H1 (cell line): ENCODE measurements at regions not wholly inside any gene's neighbourhood (a gene's known extent, or its start where the extent isn't known, plus 50 kb on each side); places are given as distances from the start of the nearest gene placed in this dataset.

Experiments used
- CTCF ChIA-PET: fragments of 300-600 bp; sonication (Branson Sonifier 250); formaldehyde crosslinking; loops from one replicate; lab custom pipeline; 2021; ENCODE audit not compliant: partially characterized antibody; lab: Charles Lee
- POLR2A ChIA-PET: fragments of 300-600 bp; sonication (Branson Sonifier 250); formaldehyde crosslinking; loops from one replicate; lab custom pipeline; 2021; ENCODE audit warnings: inconsistent platforms; ENCODE audit not compliant: partially characterized antibody; lab: Charles Lee
- DNase-seq, 2 experiments: peaks; one replicate each; pipeline versions ENCODE4 v3.0.0 to v3.0.0-alpha.2; 2010 to 2022; ENCODE audit warnings: low spot score in 2 of 2, low read depth in 1 of 2, mixed read lengths in 1 of 2
- FAIRE-seq: peaks from 2 replicates; lab custom pipeline; 2011; peaks lifted over from hg19 to GRCh38; lab: Jason Lieb, UNC
- H2AFZ ChIP-seq: 2 replicates; pipeline ENCODE4 v1.8.1; 2012; ENCODE audit warnings: low read length, inconsistent platforms
- H2AK5ac ChIP-seq: 2 replicates; pipeline ENCODE4 v1.6.1; 2013; ENCODE audit warnings: low read depth, low read length
- H2BK120ac ChIP-seq: replicated peaks from 2 replicates; pipeline ENCODE3; 2013; ENCODE audit warnings: low read depth, low read length, inconsistent platforms
- H2BK12ac ChIP-seq: 2 replicates; pipeline ENCODE4 v1.6.1; 2013; ENCODE audit warnings: low read depth, low read length
- H2BK15ac ChIP-seq: 2 replicates; pipeline ENCODE4 v1.6.1; 2013; ENCODE audit warnings: low read length
- H2BK20ac ChIP-seq: 2 replicates; pipeline ENCODE4 v1.6.1; 2013; ENCODE audit warnings: low read length
- H2BK5ac ChIP-seq: 2 replicates; pipeline ENCODE4 v1.6.1; 2013; ENCODE audit warnings: low read depth, low read length
- H3K14ac ChIP-seq: 2 replicates; pipeline ENCODE4 v1.6.1; 2013; ENCODE audit warnings: inconsistent platforms; ENCODE audit not compliant: insufficient read length
- H3K18ac ChIP-seq: 2 replicates; pipeline ENCODE4 v1.6.1; 2013; ENCODE audit warnings: low read length; ENCODE audit errors: extremely low read depth
- H3K23ac ChIP-seq: 2 replicates; pipeline ENCODE4 v1.6.1; 2013; ENCODE audit warnings: inconsistent platforms; ENCODE audit not compliant: insufficient read length
- H3K23me2 ChIP-seq: 2 replicates; pipeline ENCODE4 v1.6.1; 2013; ENCODE audit warnings: low read depth, low read length
- H3K27ac ChIP-seq: 2 replicates; pipeline ENCODE4 v1.6.1; 2011; ENCODE audit warnings: low read depth, low read length, inconsistent platforms
- H3K27me3 ChIP-seq, 4 experiments: replicated peaks in 1 of 4; 1 replicate in 1 of 4; 2 replicates in 3 of 4; pipeline versions ENCODE4 v1.6.1 to v1.8.1; 2011 to 2013; ENCODE audit warnings: low read length in 3 of 4, mild to moderate bottlenecking in 3 of 4, inconsistent platforms in 2 of 4, mixed read lengths in 2 of 4, moderate library complexity in 1 of 4; ENCODE audit not compliant: control insufficient read depth in 3 of 4, insufficient read depth in 3 of 4; ENCODE audit errors: extremely low read depth in 1 of 4
- H3K36me3 ChIP-seq, 4 experiments: 2 replicates each; pipeline versions ENCODE4 v1.6.1 to v1.8.1; 2011 to 2013; ENCODE audit warnings: mild to moderate bottlenecking in 4 of 4, low read length in 3 of 4, moderate library complexity in 2 of 4, control low read depth in 1 of 4, inconsistent platforms in 1 of 4; ENCODE audit not compliant: insufficient read depth in 4 of 4, control insufficient read depth in 2 of 4
- H3K4ac ChIP-seq: replicated peaks from 2 replicates; pipeline ENCODE3; 2013; ENCODE audit warnings: low read length, low read depth, mixed read lengths, inconsistent platforms; ENCODE audit not compliant: insufficient read length
- H3K4me1 ChIP-seq, 4 experiments: replicated peaks in 1 of 4; 1 replicate in 1 of 4; 2 replicates in 3 of 4; pipeline versions ENCODE4 v1.6.1 to v1.8.1; 2011 to 2013; ENCODE audit warnings: low read length in 3 of 4, inconsistent platforms in 2 of 4, mixed read lengths in 1 of 4; ENCODE audit not compliant: insufficient read depth in 4 of 4, control insufficient read depth in 3 of 4
- H3K4me2 ChIP-seq, 2 experiments: 2 replicates each; pipeline versions ENCODE4 v1.6.1 to v1.8.1; 2011 to 2013; ENCODE audit warnings: low read depth in 2 of 2, low read length in 2 of 2, control low read depth in 1 of 2, inconsistent platforms in 1 of 2, mild to moderate bottlenecking in 1 of 2; ENCODE audit not compliant: insufficient read depth in 1 of 2
- H3K4me3 ChIP-seq, 4 experiments: fragments of 200-600, 300-600 bp in 1 of 4; sonication (generic), shearing (Covaris generic), sonication (Bioruptor Twin) in 1 of 4; 2 replicates each; pipeline versions ENCODE4 v1.5.1 to v1.8.1; 2011 to 2016; ENCODE audit warnings: low read length in 4 of 4, low read depth in 3 of 4, control low read depth in 2 of 4, inconsistent platforms in 2 of 4, mild to moderate bottlenecking in 2 of 4, mixed read lengths in 1 of 4, moderate library complexity in 1 of 4; ENCODE audit not compliant: insufficient read depth in 2 of 4; ENCODE audit errors: extremely low read depth in 1 of 4
- H3K56ac ChIP-seq: replicated peaks from 2 replicates; pipeline ENCODE3; 2013; ENCODE audit warnings: low read depth, mild to moderate bottlenecking, mixed read lengths, low read length, inconsistent platforms; ENCODE audit not compliant: insufficient read length
- H3K79me1 ChIP-seq: 2 replicates; pipeline ENCODE4 v1.6.1; 2013; ENCODE audit warnings: low read depth, low read length, control low read depth
- H3K79me2 ChIP-seq, 2 experiments: 2 replicates each; pipeline versions ENCODE4 v1.6.1 to v1.8.1; 2012 to 2013; ENCODE audit warnings: low read length in 2 of 2, mild to moderate bottlenecking in 2 of 2, inconsistent platforms in 1 of 2; ENCODE audit not compliant: insufficient read depth in 2 of 2, control insufficient read depth in 1 of 2
- H3K9ac ChIP-seq, 4 experiments: replicated peaks in 1 of 4; 1 replicate in 1 of 4; 2 replicates in 3 of 4; pipeline versions ENCODE4 v1.6.1 to v1.8.1; 2011 to 2013; ENCODE audit warnings: low read depth in 3 of 4, low read length in 3 of 4, control low read depth in 2 of 4, mild to moderate bottlenecking in 2 of 4, moderate library complexity in 2 of 4, inconsistent platforms in 1 of 4; ENCODE audit errors: extremely low read depth in 1 of 4
- H3K9me3 ChIP-seq, 2 experiments: 2 replicates each; pipeline versions ENCODE4 v1.6.1 to v1.8.1; 2012 to 2013; ENCODE audit warnings: mild to moderate bottlenecking in 2 of 2, moderate library complexity in 2 of 2, control low read depth in 1 of 2, inconsistent platforms in 1 of 2, low read depth in 1 of 2, low read length in 1 of 2, mixed read lengths in 1 of 2; ENCODE audit not compliant: insufficient read depth in 2 of 2
- H4K20me1 ChIP-seq, 2 experiments: replicated peaks in 1 of 2; 2 replicates each; pipeline versions ENCODE3 to v1.8.1; 2011 to 2013; ENCODE audit warnings: inconsistent platforms in 2 of 2, low read length in 2 of 2, mild to moderate bottlenecking in 1 of 2; ENCODE audit not compliant: insufficient read depth in 2 of 2, control insufficient read depth in 1 of 2
- H4K5ac ChIP-seq: 2 replicates; pipeline ENCODE4 v1.6.1; 2013; ENCODE audit warnings: low read length, low read depth, mixed read lengths, inconsistent platforms; ENCODE audit not compliant: insufficient read length
- H4K8ac ChIP-seq: 2 replicates; pipeline ENCODE4 v1.8.0; 2013; ENCODE audit warnings: mild to moderate bottlenecking, moderate library complexity, low read length, inconsistent platforms; ENCODE audit not compliant: insufficient read depth; ENCODE audit errors: extremely low read depth
- H4K91ac ChIP-seq: replicated peaks from 2 replicates; pipeline ENCODE3; 2013; ENCODE audit warnings: low read length, mixed read lengths, inconsistent platforms; ENCODE audit not compliant: insufficient read length
- ATF2 ChIP-seq: IDR thresholded peaks from 2 replicates; pipeline ENCODE4 v1.6.1; 2012; ENCODE audit warnings: low read length, inconsistent platforms
- ATF3 ChIP-seq: IDR thresholded peaks from 2 replicates; pipeline ENCODE4 v1.6.1; 2011; ENCODE audit warnings: low read depth, mild to moderate bottlenecking, low read length; ENCODE audit not compliant: insufficient read depth
- BCL11A ChIP-seq, 2 experiments: IDR thresholded peaks; one replicate each; pipeline ENCODE4 v1.6.1; 2011; ENCODE audit warnings: low read depth in 2 of 2, low read length in 2 of 2, mild to moderate bottlenecking in 2 of 2
- GTF2F1 ChIP-seq: IDR thresholded peaks from 2 replicates; pipeline ENCODE4 v1.6.1; 2012; ENCODE audit warnings: low read depth, low read length, improper control_type of control experiment, borderline replicate concordance
- HDAC2 ChIP-seq, 2 experiments: fragments of 300-600 bp in 1 of 2; sonication (generic) in 1 of 2; IDR thresholded peaks; 2 replicates each; pipeline ENCODE4 v1.6.1; 2011 to 2012; ENCODE audit warnings: low read depth in 2 of 2, low read length in 2 of 2, mild to moderate bottlenecking in 2 of 2, moderate library complexity in 2 of 2, borderline replicate concordance in 1 of 2, inconsistent platforms in 1 of 2
- KDM5A ChIP-seq: fragments of 200-600 bp; IDR thresholded peaks from 2 replicates; pipeline ENCODE4 v1.7.1; 2012; ENCODE audit warnings: mild to moderate bottlenecking, low read length, inconsistent platforms, mixed read lengths
- NANOG ChIP-seq: IDR thresholded peaks from 2 replicates; pipeline ENCODE4 v1.6.1; 2011; ENCODE audit warnings: low read length, low read depth, mild to moderate bottlenecking, inconsistent platforms; ENCODE audit not compliant: insufficient read depth, poor library complexity, severe bottlenecking
- NRF1 ChIP-seq: IDR thresholded peaks from 2 replicates; pipeline ENCODE4 v1.6.1; 2011; ENCODE audit warnings: mild to moderate bottlenecking, low read depth, low read length, improper control_type of control experiment
- POLR2A ChIP-seq, 2 experiments: IDR thresholded peaks; 1 replicate in 1 of 2; 2 replicates in 1 of 2; pipeline ENCODE4 v1.6.1; 2011; ENCODE audit warnings: low read depth in 2 of 2, low read length in 2 of 2, mild to moderate bottlenecking in 2 of 2; ENCODE audit errors: control extremely low read depth in 1 of 2
- TAF1 ChIP-seq: IDR thresholded peaks from 2 replicates; pipeline ENCODE4 v1.6.1; 2011; ENCODE audit warnings: mild to moderate bottlenecking, low read depth, low read length
- USF2 ChIP-seq: IDR thresholded peaks from 2 replicates; pipeline ENCODE4 v1.6.1; 2011; ENCODE audit warnings: low read length, improper control_type of control experiment
- YY1 ChIP-seq: IDR thresholded peaks from 2 replicates; pipeline ENCODE4 v1.6.1; 2011; ENCODE audit warnings: low read depth, mild to moderate bottlenecking, low read length
- WGBS, 2 experiments: shearing (Covaris generic) in 1 of 2; methylation state at CpG; one replicate each; pipeline versions ENCODE4 v1.1.6 to v1.1.7; 2013 to 2015; ENCODE audit warnings: low lambda C conversion rate in 2 of 2, mixed read lengths in 2 of 2, inconsistent platforms in 1 of 2, low coverage in 1 of 2, missing lambda C conversion rate in 1 of 2; ENCODE audit not compliant: insufficient replicate concordance in 2 of 2, insufficient coverage in 1 of 2, insufficient read length in 1 of 2; ENCODE audit errors: extremely low coverage in 1 of 2, missing lambda C conversion rate in 1 of 2; 5-methylcytosine and 5-hydroxymethylcytosine counted together

GRCh38 chr6:140905050-140905449, 1227.7 kb upstream of the GJE1 start:
- no peak overlapping the region for H3K23ac ChIP-seq
- no peak overlapping the region for H3K18ac ChIP-seq
- H2BK20ac ChIP-seq = no peak overlapping the region
- no peaks in the 10 kb centered on the region for H3K27me3 ChIP-seq
- ChIA-PET CTCF (no interaction called here), POLR2A (no interaction called here)
- H4K91ac ChIP-seq = no peak overlapping the region
- H4K20me1 ChIP-seq = no peaks in the 10 kb centered on the region
- H2BK12ac ChIP-seq = no peak overlapping the region
- DNase-seq = no peak
- no peak overlapping the region for H3K56ac ChIP-seq
- no peak overlapping the region for H4K5ac ChIP-seq
- H3K9ac ChIP-seq = no peak overlapping the region
- H2AFZ ChIP-seq = no peak overlapping the region
- H2BK120ac ChIP-seq = no peak overlapping the region
- no peak overlapping the region for H3K4me2 ChIP-seq
- no peak overlapping the region for H3K14ac ChIP-seq
- H2AK5ac ChIP-seq = no peak overlapping the region
- WGBS, 2 experiments = 94% methylated on average over 1 of the region's 1 CpG; no CpG with 5 or more reads in 1 of the 2 experiments
- H3K36me3 ChIP-seq = no peaks in the 10 kb centered on the region
- FAIRE-seq = no peak
- H3K27ac ChIP-seq = no peak overlapping the region
- H3K4me1 ChIP-seq = no peaks in the 10 kb centered on the region
- no peaks in the 10 kb centered on the region for H3K79me1 ChIP-seq
- H3K4ac ChIP-seq = no peak overlapping the region
- no peak overlapping the region for H2BK5ac ChIP-seq
- peaks cover 0 to 4% of the 10 kb centered on the region in 2 experiments; a peak in 1 of 4 replicates for H3K9me3 ChIP-seq
- H2BK15ac ChIP-seq = no peak overlapping the region
- H4K8ac ChIP-seq = no peak overlapping the region
- no peak overlapping the region for H3K4me3 ChIP-seq
- no peaks in the 10 kb centered on the region for H3K23me2 ChIP-seq
- no peaks in the 10 kb centered on the region for H3K79me2 ChIP-seq
- TF ChIP-seq POLR2A (IDR thresholded peaks at IDR 0.05; ENCODE audit: control extremely low read depth in 1 of 2, low read depth in 2 of 2, low read length in 2 of 2) (no peak), USF2 (no peak), BCL11A (IDR thresholded peaks at IDR 0.05; ENCODE audit: low read depth in 2 of 2, low read length in 2 of 2) (no peak), NANOG (no peak), ATF3 (no peak), TAF1 (no peak), ATF2 (no peak), KDM5A (no peak), YY1 (no peak), GTF2F1 (no peak), NRF1 (no peak), HDAC2 (IDR thresholded peaks at IDR 0.05; ENCODE audit: borderline replicate concordance in 1 of 2, low read depth in 2 of 2, low read length in 2 of 2) (no peak)
